ENCODE measurements at regions not wholly inside any gene's neighbourhood (a gene's known extent, or its start where the extent isn't known, plus 50 kb on each side); places are given as distances from the start of the nearest gene placed in this dataset.

GRCh38 chr1:29467989-29468900 is 231.9 kb downstream of the PTPRU start:
- peaks cover 12% of the 10 kb centered on the region for H3K27me3 Mint-ChIP-seq
- peaks cover 16% of the 10 kb centered on the region for H3K9me3 Mint-ChIP-seq
- H3K4me1 Mint-ChIP-seq = no peaks in the 10 kb centered on the region
- no peak overlapping the region for H3K27ac Mint-ChIP-seq
- H3K36me3 Mint-ChIP-seq = no peaks in the 10 kb centered on the region
- no peak overlapping the region for H3K4me3 Mint-ChIP-seq

DNA sequence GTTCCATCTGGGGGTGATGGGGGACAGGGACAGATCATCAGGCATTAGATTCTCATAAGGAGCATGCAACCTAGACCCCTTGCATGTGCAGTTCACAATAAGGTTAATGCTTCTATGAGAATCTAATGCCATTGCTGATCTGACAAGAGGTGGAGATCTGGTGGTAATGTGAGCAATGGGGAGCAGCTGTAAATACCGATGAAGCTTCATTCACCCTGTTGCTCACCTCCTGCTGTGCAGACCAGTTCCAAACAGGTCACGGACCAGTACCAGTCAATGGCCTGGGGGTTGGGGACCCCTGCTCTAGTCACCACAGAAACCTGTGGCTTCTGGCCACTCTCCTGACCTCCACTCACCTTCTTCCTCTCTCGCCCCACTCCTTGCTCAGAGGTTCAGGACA is 229.9 kb downstream of the PTPRU start:
- Mint-ChIP-seq H3K4me1 (no peaks in the 10 kb centered on the region), H3K27me3 (peaks cover 11% of the 10 kb centered on the region)

DNA sequence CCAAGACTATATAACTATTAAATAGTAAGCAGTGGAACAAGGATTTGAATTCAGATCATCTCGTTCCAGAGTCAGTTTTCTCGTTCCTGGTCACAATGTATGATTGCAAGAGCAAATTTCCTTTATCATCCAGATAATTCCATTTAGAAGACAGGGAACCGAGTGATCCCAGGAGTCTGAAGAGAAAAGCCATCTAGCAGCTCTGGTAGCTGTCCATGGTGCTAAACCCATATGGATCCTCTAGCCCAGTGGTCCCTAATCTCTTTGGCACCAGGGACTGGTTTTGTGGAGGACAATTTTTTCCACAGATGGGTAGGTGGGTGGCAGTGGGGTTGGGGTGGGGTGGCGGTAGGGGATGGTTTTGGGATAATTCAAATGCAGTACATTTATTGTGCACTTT is 229.4 kb downstream of the PTPRU start:
- Mint-ChIP-seq H3K4me1 (no peaks in the 10 kb centered on the region), H3K9me3 (peaks cover 16% of the 10 kb centered on the region), H3K36me3 (no peaks in the 10 kb centered on the region), H3K27me3 (peaks cover 11% of the 10 kb centered on the region), H3K27ac (no peak overlapping the region), H3K4me3 (no peak overlapping the region)

More for the DNA sequence above, 229.9 kb downstream of the PTPRU start:
- H3K27ac Mint-ChIP-seq = no peak overlapping the region
- no peak overlapping the region for H3K4me3 Mint-ChIP-seq
- H3K9me3 Mint-ChIP-seq = peaks cover 16% of the 10 kb centered on the region
- no peaks in the 10 kb centered on the region for H3K36me3 Mint-ChIP-seq

DNA sequence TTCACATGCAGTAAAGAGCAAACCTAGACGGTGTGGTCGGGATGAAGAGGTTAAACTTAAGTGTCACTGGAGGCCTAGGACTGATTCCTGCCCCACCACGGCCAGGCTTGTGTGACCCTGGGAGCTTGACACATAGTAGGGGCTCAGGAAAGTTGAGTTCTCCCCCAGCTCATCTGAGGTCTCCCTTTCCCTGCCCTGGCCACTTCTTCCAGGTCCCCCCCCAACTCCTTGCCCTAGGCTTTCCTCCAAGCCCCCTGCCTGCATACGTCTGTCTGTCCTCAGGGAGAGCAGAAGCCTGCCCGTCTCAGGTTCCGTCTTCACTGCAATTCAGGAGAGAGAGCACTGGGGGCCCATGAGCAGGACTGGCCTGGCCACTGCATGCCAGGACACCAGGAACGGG is 225.8 kb downstream of the PTPRU start:
- Mint-ChIP-seq H3K27ac (no peak overlapping the region), H3K9me3 (peaks cover 16% of the 10 kb centered on the region), H3K36me3 (no peaks in the 10 kb centered on the region), H3K4me1 (no peaks in the 10 kb centered on the region), H3K27me3 (peaks cover 3% of the 10 kb centered on the region), H3K4me3 (no peak overlapping the region)

GRCh38 chr1:29461115-29461739 is 224.9 kb downstream of the PTPRU start:
- Mint-ChIP-seq H3K4me3 (no peak overlapping the region), H3K36me3 (no peaks in the 10 kb centered on the region), H3K9me3 (peaks cover 16% of the 10 kb centered on the region), H3K4me1 (no peaks in the 10 kb centered on the region), H3K27ac (no peak overlapping the region), H3K27me3 (peaks cover 3% of the 10 kb centered on the region)

GRCh38 chr1:29460694-29461093 is 224.4 kb downstream of the PTPRU start:
- Mint-ChIP-seq H3K9me3 (peaks cover 16% of the 10 kb centered on the region), H3K4me1 (no peaks in the 10 kb centered on the region), H3K4me3 (no peak overlapping the region), H3K27me3 (peaks cover 3% of the 10 kb centered on the region), H3K36me3 (no peaks in the 10 kb centered on the region), H3K27ac (no peak overlapping the region)

GRCh38 chr1:29460041-29460610 is 223.8 kb downstream of the PTPRU start:
- peaks cover 3% of the 10 kb centered on the region for H3K27me3 Mint-ChIP-seq
- H3K4me1 Mint-ChIP-seq = no peaks in the 10 kb centered on the region
- H3K36me3 Mint-ChIP-seq = no peaks in the 10 kb centered on the region
- H3K27ac Mint-ChIP-seq = no peak overlapping the region
- peaks cover 11% of the 10 kb centered on the region for H3K9me3 Mint-ChIP-seq
- no peak overlapping the region for H3K4me3 Mint-ChIP-seq

- no peaks in the 10 kb centered on the region for H3K36me3 Mint-ChIP-seq
- no peak overlapping the region for H3K4me3 Mint-ChIP-seq
- H3K27me3 Mint-ChIP-seq = peaks cover 3% of the 10 kb centered on the region
- H3K9me3 Mint-ChIP-seq = peaks cover 7% of the 10 kb centered on the region
- H3K27ac Mint-ChIP-seq = no peak overlapping the region
- no peaks in the 10 kb centered on the region for H3K4me1 Mint-ChIP-seq
Measured at GRCh38 chr1:29459620-29459945, 223.3 kb downstream of the PTPRU start.

DNA sequence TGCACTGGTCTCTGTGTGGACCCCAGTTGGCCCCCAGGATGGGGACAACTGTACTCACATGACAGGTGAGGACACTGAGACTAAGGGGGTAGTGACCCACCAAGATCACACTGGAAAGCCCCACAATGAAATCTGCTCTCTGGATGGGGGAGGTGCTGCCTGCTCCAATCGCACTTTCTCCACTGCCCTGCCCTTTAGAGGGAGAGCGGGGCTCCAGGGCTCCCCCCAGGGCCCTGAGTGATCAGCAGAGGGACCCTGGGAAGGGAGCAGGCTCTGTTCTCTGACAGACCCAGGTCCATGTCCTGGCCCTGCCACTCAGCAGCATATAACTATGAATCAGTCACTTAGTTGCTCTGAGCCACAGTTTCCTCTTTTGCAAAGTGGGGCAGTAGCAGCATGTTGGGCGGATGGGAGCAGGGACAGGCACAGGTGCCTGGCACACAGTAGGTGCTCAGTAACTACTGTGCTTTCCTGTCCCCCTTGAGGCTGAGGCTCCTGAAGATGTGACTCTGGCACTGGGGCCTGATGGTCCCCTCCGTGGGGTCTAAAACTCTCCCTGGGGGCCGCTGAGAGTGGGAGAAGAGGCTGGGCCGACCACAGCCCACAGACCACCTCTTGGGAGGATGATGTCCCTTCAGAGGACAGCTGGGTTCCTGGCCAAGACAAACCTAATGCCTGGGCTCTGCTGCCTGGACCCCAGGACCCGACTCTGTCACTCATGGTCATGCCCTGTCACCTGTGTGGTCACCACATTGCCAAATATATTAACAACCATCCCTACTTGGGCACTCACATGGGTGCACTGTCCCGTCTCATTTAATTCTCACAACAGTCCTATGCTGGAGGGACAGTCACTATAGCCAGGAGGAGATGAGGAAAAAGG is 222.7 kb downstream of the PTPRU start:
- H3K9me3 Mint-ChIP-seq = peaks cover under 1% of the 10 kb centered on the region
- H3K36me3 Mint-ChIP-seq = no peaks in the 10 kb centered on the region
- no peaks in the 10 kb centered on the region for H3K4me1 Mint-ChIP-seq
- H3K27ac Mint-ChIP-seq = no peak overlapping the region
- H3K4me3 Mint-ChIP-seq = no peak overlapping the region
- peaks cover 4% of the 10 kb centered on the region for H3K27me3 Mint-ChIP-seq

DNA sequence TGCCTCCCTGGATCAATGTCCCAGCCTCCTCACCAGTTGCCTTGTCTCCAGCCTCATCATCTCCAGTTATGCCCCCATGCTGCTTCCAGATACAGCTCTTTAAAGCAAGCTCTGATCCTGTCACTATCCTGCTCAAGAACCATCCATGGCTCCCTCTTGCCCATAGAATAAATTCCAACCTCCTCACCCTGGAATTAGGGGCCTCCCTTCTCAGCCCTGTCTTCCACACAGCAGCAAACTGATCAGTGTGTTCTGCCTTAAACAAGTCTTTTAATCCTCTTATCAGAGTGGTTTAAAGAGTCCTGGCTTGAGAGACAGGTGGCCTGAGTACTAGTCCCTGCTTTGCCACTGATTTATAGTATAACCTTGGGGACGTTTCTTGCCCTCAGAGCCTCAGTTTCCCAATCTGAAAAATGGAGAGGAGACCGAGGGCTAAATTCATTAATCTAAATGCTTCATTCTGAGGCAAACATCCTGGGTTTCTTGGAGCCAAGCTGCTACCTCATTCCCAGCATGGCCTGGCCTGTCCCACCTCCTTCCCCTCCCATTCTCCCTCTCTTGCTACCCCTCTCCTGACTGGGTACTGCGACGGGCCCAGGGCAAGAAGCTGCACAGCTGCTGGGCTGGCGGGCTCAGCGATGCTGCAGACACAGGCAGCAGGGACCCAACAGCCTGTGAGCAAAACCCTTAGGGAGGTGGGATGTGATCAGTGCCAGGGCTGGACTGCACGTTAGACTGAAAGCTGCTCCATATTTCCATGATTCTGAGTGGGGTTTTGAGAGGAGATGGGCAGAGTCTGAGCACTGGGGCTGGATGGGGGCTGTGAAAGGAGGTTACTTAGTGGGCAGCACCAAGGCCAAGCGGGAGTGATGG is 221.4 kb downstream of the PTPRU start:
- no peak overlapping the region for H3K27ac Mint-ChIP-seq
- H3K36me3 Mint-ChIP-seq = no peaks in the 10 kb centered on the region
- H3K4me3 Mint-ChIP-seq = no peak overlapping the region
- no peaks in the 10 kb centered on the region for H3K9me3 Mint-ChIP-seq
- H3K27me3 Mint-ChIP-seq = peaks cover 8% of the 10 kb centered on the region
- no peaks in the 10 kb centered on the region for H3K4me1 Mint-ChIP-seq

- Mint-ChIP-seq H3K27me3 (peaks cover 8% of the 10 kb centered on the region), H3K9me3 (no peaks in the 10 kb centered on the region), H3K36me3 (no peaks in the 10 kb centered on the region), H3K4me1 (no peaks in the 10 kb centered on the region), H3K27ac (no peak overlapping the region), H3K4me3 (no peak overlapping the region)
Measured at GRCh38 chr1:29456685-29457435, 220.5 kb downstream of the PTPRU start.

GRCh38 chr1:29455781-29456180 is 219.5 kb downstream of the PTPRU start:
- no peaks in the 10 kb centered on the region for H3K9me3 Mint-ChIP-seq
- H3K36me3 Mint-ChIP-seq = no peaks in the 10 kb centered on the region
- H3K27me3 Mint-ChIP-seq = peaks cover 8% of the 10 kb centered on the region
- no peaks in the 10 kb centered on the region for H3K4me1 Mint-ChIP-seq
- no peak overlapping the region for H3K4me3 Mint-ChIP-seq
- H3K27ac Mint-ChIP-seq = no peak overlapping the region

DNA sequence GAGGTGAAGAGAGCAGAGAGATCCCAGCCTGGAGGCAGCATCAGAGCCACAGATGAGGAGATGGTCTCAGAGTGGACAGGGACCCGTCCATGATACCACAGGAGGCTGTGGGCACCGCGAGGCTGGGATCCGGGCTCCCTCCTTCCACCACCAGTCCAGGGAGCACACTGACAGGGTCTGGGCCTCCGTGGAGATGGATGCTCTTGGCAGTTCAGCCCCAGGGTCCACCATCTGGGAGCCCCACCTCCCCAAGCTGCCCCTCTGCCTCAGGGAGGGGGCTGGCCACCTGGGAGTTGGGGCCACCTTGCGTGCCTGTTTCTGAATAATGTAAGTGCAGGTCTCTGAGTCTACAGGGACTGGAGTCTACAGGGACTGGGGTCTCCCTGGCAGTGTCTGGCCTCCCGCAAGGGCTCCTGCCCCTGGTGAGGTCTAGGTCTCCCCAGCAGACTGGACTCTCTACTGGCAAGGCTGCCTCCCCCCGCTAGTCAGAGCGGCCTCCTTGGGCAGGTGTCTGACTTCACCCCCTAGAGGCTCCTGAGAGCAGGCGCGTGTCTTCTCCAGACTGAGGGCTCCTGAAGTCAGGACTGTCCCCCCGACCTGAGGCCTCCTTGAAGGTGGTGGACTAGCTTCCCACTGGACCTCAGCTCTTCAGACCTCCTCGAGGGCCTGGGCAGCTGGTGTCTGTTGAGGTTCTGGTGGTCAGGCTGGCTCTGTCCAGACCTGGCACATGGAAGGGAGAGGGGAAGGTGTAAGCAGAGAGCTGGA is 218.5 kb downstream of the PTPRU start:
- no peaks in the 10 kb centered on the region for H3K36me3 Mint-ChIP-seq
- no peaks in the 10 kb centered on the region for H3K9me3 Mint-ChIP-seq
- H3K4me3 Mint-ChIP-seq = no peak overlapping the region
- no peaks in the 10 kb centered on the region for H3K4me1 Mint-ChIP-seq
- peaks cover 7% of the 10 kb centered on the region for H3K27me3 Mint-ChIP-seq
- no peak overlapping the region for H3K27ac Mint-ChIP-seq
